ENCODE measurements at regions not wholly inside any gene's neighbourhood (a gene's known extent, or its start where the extent isn't known, plus 50 kb on each side); places are given as distances from the start of the nearest gene placed in this dataset.

DNA sequence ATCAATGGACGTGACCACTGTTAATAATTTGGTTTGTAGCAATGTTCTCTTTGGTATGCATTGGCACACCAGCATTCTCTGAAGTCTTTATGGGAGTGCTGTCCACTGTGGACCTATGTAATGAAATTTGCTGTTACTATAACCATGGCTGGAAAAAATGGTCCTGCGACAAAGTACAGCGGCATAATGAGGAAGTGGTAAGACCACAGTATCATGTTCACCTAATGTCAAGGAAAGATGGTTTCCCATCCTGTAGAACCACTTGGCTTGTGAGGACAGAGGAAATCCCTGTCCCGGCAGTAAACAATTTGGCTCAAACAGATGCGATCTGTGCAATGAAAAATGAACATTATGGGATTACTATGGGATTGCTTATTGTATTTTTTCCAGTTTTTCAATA lies 173.9 kb upstream of the IVNS1ABP start:
- H3K27me3 Mint-ChIP-seq, result no peaks in the 10 kb centered on the region
- no peak overlapping the region for H3K4me3 Mint-ChIP-seq
- H3K36me3 Mint-ChIP-seq, result no peaks in the 10 kb centered on the region
- H3K27ac Mint-ChIP-seq, result no peak overlapping the region
- H3K9me3 Mint-ChIP-seq, result no peaks in the 10 kb centered on the region
- H3K4me1 Mint-ChIP-seq, result peaks cover 5% of the 10 kb centered on the region

DNA sequence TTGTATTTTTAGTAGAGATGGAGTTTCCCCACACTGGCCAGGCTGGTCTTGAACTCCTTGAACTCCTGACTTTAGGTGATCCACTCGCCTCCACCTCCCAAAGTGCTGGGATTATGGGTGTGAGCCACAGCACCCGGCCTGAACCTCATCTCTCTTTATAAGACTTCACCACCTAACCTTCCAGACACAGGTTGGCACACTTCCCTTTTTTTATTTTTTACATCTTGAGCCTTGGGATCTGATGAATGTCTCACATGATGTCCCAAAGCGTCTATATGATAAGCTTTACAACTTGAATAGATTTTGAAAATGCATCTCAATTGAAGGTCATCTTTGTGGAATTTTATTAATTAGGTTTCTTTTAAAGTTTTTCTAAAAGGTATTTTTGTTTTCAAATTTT lies 172.4 kb upstream of the IVNS1ABP start:
- Mint-ChIP-seq H3K9me3 (no peaks in the 10 kb centered on the region), H3K4me3 (no peak overlapping the region), H3K36me3 (no peaks in the 10 kb centered on the region), H3K27ac (no peak overlapping the region), H3K4me1 (peaks cover 5% of the 10 kb centered on the region), H3K27me3 (no peaks in the 10 kb centered on the region)

DNA sequence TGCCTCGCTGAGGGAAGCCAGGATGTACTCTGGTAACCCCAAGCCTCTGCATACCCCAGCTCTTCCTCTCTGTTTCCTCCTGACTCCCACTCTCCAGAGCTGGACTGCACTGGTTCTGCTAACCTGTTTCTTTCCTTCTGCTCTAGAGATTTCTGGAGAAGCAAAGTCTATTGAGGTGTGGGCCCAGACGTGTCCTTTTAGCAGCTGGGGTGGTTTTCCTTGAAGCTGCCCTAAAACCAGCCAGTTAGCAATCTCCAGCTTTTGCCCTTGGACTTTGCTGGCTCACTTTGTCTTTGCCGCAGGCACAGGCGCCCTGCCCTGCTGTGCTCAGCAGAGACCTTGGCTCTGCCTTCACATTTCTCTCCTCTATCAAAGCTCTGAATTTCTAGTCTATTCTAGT lies 171.8 kb upstream of the IVNS1ABP start:
- no peaks in the 10 kb centered on the region for H3K9me3 Mint-ChIP-seq
- H3K4me1 Mint-ChIP-seq, result peaks cover 5% of the 10 kb centered on the region
- H3K36me3 Mint-ChIP-seq, result no peaks in the 10 kb centered on the region
- no peaks in the 10 kb centered on the region for H3K27me3 Mint-ChIP-seq
- H3K4me3 Mint-ChIP-seq, result no peak overlapping the region
- H3K27ac Mint-ChIP-seq, result no peak overlapping the region

DNA sequence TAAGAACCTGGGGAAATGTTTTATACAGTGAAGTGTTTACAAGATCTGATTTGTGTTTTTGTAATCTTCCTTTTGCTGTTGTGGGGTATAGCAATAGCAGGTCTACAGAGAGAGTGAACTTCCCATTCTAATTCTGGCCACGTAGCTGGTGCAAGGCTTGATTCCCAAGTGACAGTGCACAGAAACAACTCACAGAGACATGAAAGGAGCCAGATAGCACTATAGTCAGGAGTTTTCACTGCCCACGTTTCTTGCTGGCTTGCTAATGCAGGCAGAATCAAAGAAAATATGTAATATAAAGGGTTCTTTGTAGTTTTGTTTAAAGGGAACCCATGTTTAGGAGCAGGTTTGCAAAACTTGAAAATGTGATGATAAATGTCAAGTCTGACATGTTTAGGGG lies 170.9 kb upstream of the IVNS1ABP start:
- Mint-ChIP-seq H3K27ac (no peak overlapping the region), H3K27me3 (no peaks in the 10 kb centered on the region), H3K36me3 (no peaks in the 10 kb centered on the region), H3K4me1 (peaks cover 5% of the 10 kb centered on the region), H3K4me3 (no peak overlapping the region), H3K9me3 (no peaks in the 10 kb centered on the region)

DNA sequence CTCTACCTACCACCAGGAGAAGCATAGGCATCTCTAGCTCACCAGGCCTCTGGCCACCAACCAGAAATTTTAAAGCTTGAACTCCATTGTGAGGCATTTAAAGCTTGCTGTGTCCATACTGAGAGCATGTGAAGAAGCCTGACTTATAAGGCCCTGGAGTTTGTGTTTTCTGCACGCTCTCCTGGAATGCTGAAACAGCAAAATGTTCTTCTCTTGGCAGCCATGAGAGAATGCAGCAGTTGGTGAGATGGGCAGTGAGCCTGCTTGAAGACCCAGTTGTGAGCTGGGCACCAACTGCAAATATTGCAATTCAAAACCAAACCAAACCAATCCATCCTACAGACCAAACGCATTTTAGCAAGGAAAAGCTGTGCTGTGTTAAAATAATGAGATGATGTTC lies 170.0 kb upstream of the IVNS1ABP start:
- Mint-ChIP-seq H3K27me3 (no peaks in the 10 kb centered on the region), H3K36me3 (no peaks in the 10 kb centered on the region), H3K4me3 (no peak overlapping the region), H3K27ac (no peak overlapping the region), H3K9me3 (no peaks in the 10 kb centered on the region), H3K4me1 (peaks cover 5% of the 10 kb centered on the region)

DNA sequence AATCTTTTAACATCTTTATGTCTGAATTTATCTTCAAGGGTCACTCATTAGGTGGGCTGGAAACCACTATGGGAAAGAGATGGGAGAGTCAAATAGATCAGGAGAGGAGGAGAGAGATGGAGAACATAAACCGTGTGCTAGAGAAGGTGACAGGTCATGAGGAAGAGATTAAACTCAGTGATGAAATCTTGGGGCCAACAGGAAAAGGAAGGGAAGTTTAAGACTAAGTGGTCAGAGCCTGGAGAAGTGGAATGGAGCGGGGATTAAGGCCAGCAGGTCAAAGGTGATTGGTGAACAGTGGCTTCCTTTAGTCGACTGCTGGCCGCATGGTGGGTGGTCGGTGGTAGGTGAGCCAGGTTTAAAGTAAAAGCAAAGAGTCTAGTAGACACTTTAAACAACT lies 169.3 kb upstream of the IVNS1ABP start:
- no peaks in the 10 kb centered on the region for H3K27me3 Mint-ChIP-seq
- H3K36me3 Mint-ChIP-seq, result no peaks in the 10 kb centered on the region
- peaks cover 5% of the 10 kb centered on the region for H3K4me1 Mint-ChIP-seq
- H3K4me3 Mint-ChIP-seq, result no peak overlapping the region
- H3K27ac Mint-ChIP-seq, result no peak overlapping the region
- H3K9me3 Mint-ChIP-seq, result no peaks in the 10 kb centered on the region

DNA sequence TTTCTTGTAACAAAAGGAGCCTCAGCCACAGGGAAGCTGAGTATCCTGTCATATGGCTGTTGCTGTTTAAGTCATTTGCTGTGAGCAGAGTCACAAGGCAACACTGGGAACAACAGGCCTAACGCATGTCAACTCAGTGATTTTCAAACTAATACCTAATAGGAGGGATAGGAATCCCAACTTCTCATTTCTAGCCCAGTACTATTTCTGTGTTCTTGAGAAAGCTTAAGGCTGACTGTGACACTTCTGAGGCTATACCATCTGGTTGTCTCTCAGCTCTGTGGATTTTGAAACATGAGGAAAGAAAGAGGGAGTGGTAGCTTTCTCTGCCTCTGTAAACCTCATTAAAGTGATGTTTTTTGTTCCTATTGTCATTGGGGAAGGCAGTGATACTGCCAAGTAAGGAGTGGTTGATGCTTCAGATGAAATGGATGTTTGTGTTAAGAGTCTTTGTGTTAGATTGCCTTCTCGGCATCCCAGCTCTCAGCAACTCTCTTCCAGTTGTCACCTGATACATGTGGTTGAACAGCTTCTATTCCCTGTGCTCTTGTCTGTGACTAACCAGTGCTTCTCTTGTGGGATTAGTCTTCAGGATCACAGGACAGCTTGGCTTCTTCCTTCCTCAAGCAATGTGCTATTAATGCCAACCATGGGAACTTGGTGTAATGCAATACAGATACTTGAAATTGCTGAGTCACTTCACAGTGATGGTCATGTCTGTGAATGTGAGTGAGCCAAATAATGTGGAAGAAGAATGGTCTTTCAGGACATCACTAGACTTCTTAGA lies 166.8 kb upstream of the IVNS1ABP start:
- Mint-ChIP-seq H3K4me3 (no peak overlapping the region), H3K36me3 (peaks cover 2% of the 10 kb centered on the region), H3K27me3 (no peaks in the 10 kb centered on the region), H3K4me1 (peaks cover 5% of the 10 kb centered on the region), H3K27ac (no peak overlapping the region), H3K9me3 (no peaks in the 10 kb centered on the region)

DNA sequence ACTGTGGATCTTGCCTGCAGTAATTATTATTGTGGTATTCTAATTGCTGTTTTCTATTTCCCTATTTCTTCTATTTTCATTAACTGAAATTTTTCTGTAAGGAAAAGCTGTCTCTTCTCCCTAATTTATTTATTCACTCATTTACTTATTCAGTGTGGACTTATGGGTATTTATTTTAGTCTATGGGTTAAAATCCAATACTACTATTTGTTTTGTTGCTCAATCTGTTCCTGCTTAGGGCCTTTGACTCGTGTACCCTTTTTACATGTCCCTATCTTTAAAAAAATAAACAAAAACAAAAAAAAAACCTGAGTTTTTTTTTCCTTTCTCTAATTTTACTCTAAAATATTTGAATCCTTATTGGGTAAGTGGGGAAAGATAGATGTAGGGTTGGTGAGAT lies 166.2 kb upstream of the IVNS1ABP start:
- H3K9me3 Mint-ChIP-seq, result no peaks in the 10 kb centered on the region
- no peak overlapping the region for H3K4me3 Mint-ChIP-seq
- H3K27me3 Mint-ChIP-seq, result no peaks in the 10 kb centered on the region
- H3K36me3 Mint-ChIP-seq, result peaks cover 2% of the 10 kb centered on the region
- H3K27ac Mint-ChIP-seq, result no peak overlapping the region
- no peaks in the 10 kb centered on the region for H3K4me1 Mint-ChIP-seq

DNA sequence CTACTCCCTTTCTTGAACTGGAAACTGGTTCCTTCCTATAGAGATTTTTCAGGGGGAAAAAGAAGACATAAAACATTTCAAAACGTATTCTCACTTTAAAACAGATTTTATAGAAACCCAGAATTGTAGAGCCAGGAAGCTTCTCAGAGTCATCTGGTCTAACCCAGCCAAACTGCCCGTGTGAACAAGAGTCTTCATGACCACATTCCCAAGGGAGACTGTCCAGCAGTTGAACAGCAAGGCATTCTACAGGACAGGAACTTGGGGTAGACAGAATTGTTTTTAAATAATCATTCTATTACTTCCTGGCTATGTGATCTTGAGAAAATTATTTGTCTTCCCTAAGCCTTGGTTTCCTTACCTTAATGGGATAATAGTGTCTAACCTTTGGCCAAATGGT lies 163.5 kb upstream of the IVNS1ABP start:
- no peak overlapping the region for H3K27ac Mint-ChIP-seq
- no peaks in the 10 kb centered on the region for H3K27me3 Mint-ChIP-seq
- peaks cover 2% of the 10 kb centered on the region for H3K36me3 Mint-ChIP-seq
- H3K9me3 Mint-ChIP-seq, result no peaks in the 10 kb centered on the region
- no peak overlapping the region for H3K4me3 Mint-ChIP-seq
- H3K4me1 Mint-ChIP-seq, result peaks cover 3% of the 10 kb centered on the region

DNA sequence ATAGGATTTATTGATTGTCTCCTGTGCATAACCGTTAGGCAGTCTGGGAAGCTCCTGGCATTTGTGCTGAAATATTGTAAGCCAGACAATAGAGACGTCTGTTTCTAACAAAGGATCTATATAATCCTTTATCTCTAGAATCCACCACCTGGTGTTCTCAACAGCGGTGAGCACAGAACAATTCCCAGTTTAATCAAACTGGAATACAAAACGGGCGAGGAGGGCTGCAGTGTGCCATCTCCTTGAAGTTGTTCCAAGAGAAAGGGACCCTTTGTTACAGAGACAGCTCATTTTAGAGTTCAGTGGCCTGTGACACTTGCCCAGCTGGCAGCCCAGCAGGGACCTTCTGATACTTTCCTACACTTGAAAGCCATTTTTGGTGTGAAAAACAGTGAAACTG lies 162.8 kb upstream of the IVNS1ABP start:
- Mint-ChIP-seq H3K4me1 (peaks cover 7% of the 10 kb centered on the region), H3K27ac (no peak overlapping the region), H3K4me3 (no peak overlapping the region), H3K9me3 (no peaks in the 10 kb centered on the region), H3K36me3 (peaks cover 2% of the 10 kb centered on the region), H3K27me3 (no peaks in the 10 kb centered on the region)

DNA sequence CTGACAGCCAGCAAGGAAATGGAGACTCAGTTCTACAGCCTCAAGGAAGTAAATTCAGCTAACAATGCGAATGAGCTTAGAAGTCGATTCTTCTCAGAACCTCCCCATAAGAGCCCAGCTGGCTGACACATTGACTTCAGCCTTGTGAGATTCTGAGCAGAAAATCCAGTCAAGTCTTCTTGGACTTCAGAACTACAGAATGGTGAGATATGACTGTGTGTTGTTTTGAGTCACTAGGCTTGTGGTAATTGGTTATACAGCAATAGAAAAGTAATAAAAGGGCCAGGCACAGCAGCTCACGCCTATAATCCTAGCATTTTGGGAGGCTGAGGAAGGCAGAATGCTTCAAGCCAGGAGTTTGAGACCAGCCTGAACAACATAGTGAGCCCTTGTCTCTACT lies 161.8 kb upstream of the IVNS1ABP start:
- Mint-ChIP-seq H3K27ac (no peak overlapping the region), H3K36me3 (peaks cover 2% of the 10 kb centered on the region), H3K27me3 (no peaks in the 10 kb centered on the region), H3K4me1 (peaks cover 14% of the 10 kb centered on the region), H3K9me3 (no peaks in the 10 kb centered on the region), H3K4me3 (no peak overlapping the region)

DNA sequence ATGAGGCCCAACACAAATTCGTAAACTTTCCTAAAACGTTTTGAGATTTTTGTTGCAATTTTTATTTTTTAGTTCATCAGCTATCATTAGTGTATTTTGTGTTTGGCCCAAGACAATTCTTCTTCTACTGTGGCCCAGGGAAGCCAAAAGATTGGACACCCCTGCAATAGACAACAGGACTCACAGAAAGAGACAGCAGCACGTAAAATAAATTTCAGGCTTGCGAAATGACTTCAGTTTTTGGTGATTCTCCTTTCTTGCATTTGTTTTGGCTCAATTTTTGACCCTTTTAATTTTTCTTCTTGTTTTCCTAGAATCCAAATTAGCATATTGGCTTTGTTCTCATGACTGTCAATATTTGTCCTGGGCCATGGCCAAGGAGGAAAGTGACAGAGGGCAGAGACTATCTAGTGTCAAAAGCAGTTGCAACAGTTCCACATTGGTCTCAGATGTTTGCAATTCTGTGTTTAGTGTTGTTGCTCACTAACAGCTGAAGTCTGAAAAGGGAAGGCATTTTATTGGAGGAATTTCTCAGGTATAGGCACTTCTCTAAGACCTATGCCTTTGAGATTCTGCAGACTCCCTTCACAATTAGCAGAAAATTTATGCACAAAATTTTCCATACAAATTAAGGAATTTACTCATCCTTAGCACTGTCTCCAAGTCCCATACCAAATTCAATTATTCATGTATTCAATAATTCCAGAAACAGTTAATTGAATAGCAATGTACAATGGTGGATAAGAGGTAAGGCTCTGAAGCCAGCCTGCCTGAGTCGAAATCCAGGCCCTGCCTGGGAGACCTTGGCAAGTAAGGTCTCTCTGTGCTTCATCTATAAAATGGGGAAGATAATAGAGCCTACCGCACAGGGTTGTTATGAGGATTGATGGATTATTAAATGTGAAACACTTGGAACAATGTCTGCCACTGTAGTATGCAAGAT lies 160.9 kb upstream of the IVNS1ABP start:
- no peaks in the 10 kb centered on the region for H3K9me3 Mint-ChIP-seq
- no peaks in the 10 kb centered on the region for H3K27me3 Mint-ChIP-seq
- peaks cover 14% of the 10 kb centered on the region for H3K4me1 Mint-ChIP-seq
- peaks cover 2% of the 10 kb centered on the region for H3K36me3 Mint-ChIP-seq
- H3K27ac Mint-ChIP-seq, result no peak overlapping the region
- no peak overlapping the region for H3K4me3 Mint-ChIP-seq

DNA sequence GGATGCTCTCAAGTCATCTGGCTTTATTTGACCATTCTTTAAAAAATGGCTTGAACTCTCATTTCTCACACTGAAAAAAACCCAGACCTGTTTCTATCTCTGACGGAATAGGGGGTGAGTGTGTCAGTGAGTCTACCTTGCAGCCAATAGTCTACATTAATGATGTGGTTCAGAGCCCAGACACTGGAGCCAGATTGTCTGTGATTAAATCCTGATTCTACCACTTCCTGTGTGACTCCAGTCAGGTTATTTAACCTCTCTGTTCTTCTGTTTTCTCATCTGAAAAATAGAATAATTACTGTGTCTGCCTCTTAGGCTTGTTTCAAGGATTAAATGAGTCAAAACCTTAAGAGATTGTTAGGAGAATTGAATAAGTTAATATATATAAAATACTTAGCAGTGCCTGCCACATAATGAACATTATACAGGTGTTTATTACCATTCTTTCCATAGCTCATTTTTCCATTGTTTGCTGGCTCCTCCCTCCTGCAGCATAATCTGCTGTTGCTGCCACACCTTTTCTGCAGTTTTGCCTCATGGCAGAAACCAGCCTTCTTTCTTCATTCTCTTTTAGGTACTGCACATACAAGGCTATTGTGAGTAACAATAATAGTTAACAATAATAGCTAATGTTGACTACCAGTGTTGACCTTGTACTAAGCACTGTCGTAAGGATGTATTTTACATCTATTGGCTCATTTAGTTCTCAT lies 157.6 kb upstream of the IVNS1ABP start:
- Mint-ChIP-seq H3K4me3 (no peak overlapping the region), H3K36me3 (no peaks in the 10 kb centered on the region), H3K27ac (peak overlapping the region; percentile 79), H3K27me3 (no peaks in the 10 kb centered on the region), H3K4me1 (peaks cover 14% of the 10 kb centered on the region), H3K9me3 (no peaks in the 10 kb centered on the region)

DNA sequence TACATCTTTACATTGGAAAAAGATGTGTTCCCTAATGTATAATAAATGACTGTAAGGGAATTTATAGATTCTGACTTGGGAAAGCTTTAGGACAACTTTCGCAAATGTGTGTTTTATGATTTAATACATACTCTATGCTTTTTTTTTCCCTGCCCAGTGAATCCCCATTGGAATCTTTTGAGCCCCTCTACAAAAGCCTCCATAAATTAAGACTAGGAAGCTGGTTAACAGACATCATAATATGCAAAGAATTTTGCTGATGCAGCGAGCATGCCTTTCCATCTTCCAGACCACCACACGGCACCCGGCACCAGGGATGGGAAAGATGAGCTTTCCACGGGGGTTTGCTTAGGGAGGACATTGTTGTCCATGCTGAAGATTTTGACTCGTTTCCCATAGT lies 156.1 kb upstream of the IVNS1ABP start:
- Mint-ChIP-seq H3K36me3 (no peaks in the 10 kb centered on the region), H3K27ac (peak overlapping the region; percentile 9), H3K9me3 (no peaks in the 10 kb centered on the region), H3K27me3 (no peaks in the 10 kb centered on the region), H3K4me1 (peaks cover 14% of the 10 kb centered on the region), H3K4me3 (no peak overlapping the region)

DNA sequence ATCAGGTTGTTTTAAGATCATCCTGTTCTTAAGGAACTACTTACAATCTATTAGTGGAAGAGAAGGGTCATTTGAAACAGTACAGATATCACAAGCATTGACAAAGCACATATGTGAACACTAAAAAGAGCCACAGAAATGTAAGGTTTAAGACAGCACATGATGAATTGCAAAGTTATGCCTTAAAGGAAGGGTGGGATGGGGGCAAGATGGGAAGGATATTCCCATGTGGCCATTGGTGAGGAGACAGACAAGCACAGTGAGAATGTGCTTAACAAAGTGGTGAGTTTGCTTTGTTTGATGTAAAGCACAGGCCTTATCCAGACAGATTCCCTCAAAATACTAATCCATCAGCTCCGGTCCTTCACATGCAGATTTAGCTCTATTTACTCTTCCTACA lies 151.6 kb upstream of the IVNS1ABP start:
- H3K36me3 Mint-ChIP-seq, result no peaks in the 10 kb centered on the region
- H3K4me1 Mint-ChIP-seq, result no peaks in the 10 kb centered on the region
- no peaks in the 10 kb centered on the region for H3K9me3 Mint-ChIP-seq
- H3K27ac Mint-ChIP-seq, result no peak overlapping the region
- H3K4me3 Mint-ChIP-seq, result no peak overlapping the region
- no peaks in the 10 kb centered on the region for H3K27me3 Mint-ChIP-seq

DNA sequence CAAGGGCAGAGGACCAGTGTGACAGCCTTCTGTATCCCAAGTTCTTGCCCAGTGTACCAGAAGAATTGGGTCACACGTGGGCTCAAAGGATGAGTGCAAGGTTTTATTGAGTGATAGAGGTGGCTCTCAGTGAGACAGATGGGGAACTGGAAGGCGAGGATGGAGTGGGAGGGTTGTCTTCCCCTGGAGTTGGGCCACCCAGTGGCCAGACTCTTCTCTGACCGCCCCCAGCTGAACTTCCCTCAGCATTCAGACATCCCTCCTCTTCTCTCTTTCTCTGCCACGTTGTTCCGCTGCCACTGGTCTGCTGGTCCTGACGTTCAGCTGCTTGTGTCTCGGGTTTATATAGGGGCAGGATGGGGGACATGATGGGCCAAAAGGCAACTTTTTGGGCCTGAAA lies 150.1 kb upstream of the IVNS1ABP start:
- no peak overlapping the region for H3K4me3 Mint-ChIP-seq
- H3K27ac Mint-ChIP-seq, result no peak overlapping the region

More for the DNA sequence above, 150.1 kb upstream of the IVNS1ABP start:
- Mint-ChIP-seq H3K4me1 (no peaks in the 10 kb centered on the region), H3K27me3 (no peaks in the 10 kb centered on the region), H3K36me3 (no peaks in the 10 kb centered on the region), H3K9me3 (no peaks in the 10 kb centered on the region)

Data from activated naive CD4-positive, alpha-beta T cell treated with anti-CD3 and anti-CD28 coated beads, Interleukin-2, amount 50 U/mL, for 24 hours (primary cell).